ENCODE measurements at regions not wholly inside any gene's neighbourhood (a gene's known extent, or its start where the extent isn't known, plus 50 kb on each side); places are given as distances from the start of the nearest gene placed in this dataset.
A peak's percentile ranks its signal among the peaks of the same experiment; 100 is the strongest.

- Histone ChIP-seq H3K4me1 (ENCODE audit: control insufficient read depth, insufficient read depth, low read length) (peaks cover 13% of the 10 kb centered on the region), H3K27me3 (ENCODE audit: control insufficient read depth, insufficient read depth, low read length) (no peaks in the 10 kb centered on the region), H3K4me3 (ENCODE audit: low read depth in 2 of 2, low read length in 2 of 2) (no peak overlapping the region), H3K36me3 (ENCODE audit: control insufficient read depth, insufficient read depth, low read length) (no peaks in the 10 kb centered on the region), H3K27ac (ENCODE audit: low read length) (peak overlapping the region; percentile 44), H3K9me3 (ENCODE audit: control insufficient read depth, insufficient read depth, low read depth, low read length) (no peaks in the 10 kb centered on the region)
- intact Hi-C loops (cut with micrococcal nuclease; ENCODE audit: unreplicated experiment) (no loop called here), in situ Hi-C loops (cut with HindIII; ENCODE audit: low pct_unique_long_range_greater_than_20kb, low sequenced_read_pairs) (no loop called here)
- no peak for DNase-seq (ENCODE audit: low read depth, low spot score)
- TF ChIP-seq CTCF (IDR thresholded peaks at IDR 0.05) (no peak), POLR2AphosphoS5 (IDR thresholded peaks at IDR 0.05; ENCODE audit: low read depth, low read length) (no peak), REST (IDR thresholded peaks at IDR 0.05; ENCODE audit: insufficient read depth in 1 of 2, low read depth in 2 of 2, low read length in 1 of 2) (no peak), SIN3A (IDR thresholded peaks at IDR 0.05; ENCODE audit: borderline replicate concordance, insufficient read depth, low read depth, low read length) (no peak)
- CTCF ChIA-PET: no interaction called here
- peak; percentile 30; the same call in 1 of the 2 replicates for ATAC-seq
- no TSS peak for BruUV-seq (replicated peaks)
- POLR2A ChIA-PET: no interaction called here
Measured at GRCh38 chr12:32033406-32033805, 73.2 kb upstream of the BICD1 start.

GRCh38 chr12:32034045-32034444 is 72.6 kb upstream of the BICD1 start:
- Histone ChIP-seq H3K4me3 (ENCODE audit: low read depth in 2 of 2, low read length in 2 of 2) (no peak overlapping the region), H3K4me1 (ENCODE audit: control insufficient read depth, insufficient read depth, low read length) (peaks cover 13% of the 10 kb centered on the region), H3K9me3 (ENCODE audit: control insufficient read depth, insufficient read depth, low read depth, low read length) (no peaks in the 10 kb centered on the region), H3K36me3 (ENCODE audit: control insufficient read depth, insufficient read depth, low read length) (no peaks in the 10 kb centered on the region), H3K27me3 (ENCODE audit: control insufficient read depth, insufficient read depth, low read length) (no peaks in the 10 kb centered on the region), H3K27ac (ENCODE audit: low read length) (peak overlapping the region; percentile 44)
- POLR2A ChIA-PET: no interaction called here
- intact Hi-C loops (cut with micrococcal nuclease; ENCODE audit: unreplicated experiment) (no loop called here), in situ Hi-C loops (cut with HindIII; ENCODE audit: low pct_unique_long_range_greater_than_20kb, low sequenced_read_pairs) (no loop called here)
- CTCF ChIA-PET: interaction anchor here (0.6 kb wide), 1 partner anchor 22 kb away, joined by 7 read pairs; no protein-coding TSS in a partner anchor
- DNase-seq (ENCODE audit: low read depth, low spot score) (no peak), ATAC-seq (no peak)
- BruUV-seq (replicated peaks): no TSS peak
- TF ChIP-seq SIN3A (IDR thresholded peaks at IDR 0.05; ENCODE audit: borderline replicate concordance, insufficient read depth, low read depth, low read length): no peak
- TF ChIP-seq REST (IDR thresholded peaks at IDR 0.05; ENCODE audit: insufficient read depth in 1 of 2, low read depth in 2 of 2, low read length in 1 of 2): no peak
- no peak for TF ChIP-seq POLR2AphosphoS5 (IDR thresholded peaks at IDR 0.05; ENCODE audit: low read depth, low read length)
